ENCODE measurements at regions not wholly inside any gene's neighbourhood (a gene's known extent, or its start where the extent isn't known, plus 50 kb on each side); places are given as distances from the start of the nearest gene placed in this dataset.

GRCh38 chr10:64038107-64038506 lies 516.9 kb downstream of the REEP3 start:
- Mint-ChIP-seq H3K27ac (no peak overlapping the region), H3K36me3 (no peaks in the 10 kb centered on the region), H3K4me1 (peaks cover 15% of the 10 kb centered on the region), H3K4me3 (no peak overlapping the region), H3K9me3 (no peaks in the 10 kb centered on the region), H3K27me3 (ENCODE audit: low read depth) (peaks cover 6% of the 10 kb centered on the region)
- DNase-seq (ENCODE audit: low spot score in 2 of 2, unreplicated experiment in 2 of 2): no peak
- TF ChIP-seq CTCF (IDR thresholded peaks at IDR 0.05; ENCODE audit: unreplicated experiment): no peak

- TF ChIP-seq CTCF (IDR thresholded peaks at IDR 0.05; ENCODE audit: unreplicated experiment): no peak
- H3K9me3 Mint-ChIP-seq: no peaks in the 10 kb centered on the region
- no peak overlapping the region for H3K4me3 Mint-ChIP-seq
- H3K36me3 Mint-ChIP-seq: no peaks in the 10 kb centered on the region
- H3K27ac Mint-ChIP-seq: no peak overlapping the region
- DNase-seq (ENCODE audit: low spot score in 2 of 2, unreplicated experiment in 2 of 2): no peak
- peaks cover 6% of the 10 kb centered on the region for H3K27me3 Mint-ChIP-seq (ENCODE audit: low read depth)
- peaks cover 11% of the 10 kb centered on the region for H3K4me1 Mint-ChIP-seq
Observed at GRCh38 chr10:64039198-64039597, 518.0 kb downstream of the REEP3 start.

- H3K4me1 Mint-ChIP-seq: peaks cover 11% of the 10 kb centered on the region
- H3K27ac Mint-ChIP-seq: no peak overlapping the region
- TF ChIP-seq CTCF (IDR thresholded peaks at IDR 0.05; ENCODE audit: unreplicated experiment): no peak
Observed at GRCh38 chr10:64040781-64041180, 519.6 kb downstream of the REEP3 start.

GRCh38 chr10:64041185-64041988 lies 520.2 kb downstream of the REEP3 start:
- Mint-ChIP-seq H3K4me3 (peak overlapping the region; percentile 11), H3K9me3 (no peaks in the 10 kb centered on the region), H3K4me1 (peaks cover 11% of the 10 kb centered on the region), H3K27ac (no peak overlapping the region), H3K27me3 (ENCODE audit: low read depth) (peaks cover 5% of the 10 kb centered on the region), H3K36me3 (no peaks in the 10 kb centered on the region)
- DNase-seq (ENCODE audit: low spot score in 2 of 2, unreplicated experiment in 2 of 2): peak; percentile 36 to 77
- TF ChIP-seq CTCF (IDR thresholded peaks at IDR 0.05; ENCODE audit: unreplicated experiment): peak; percentile 86

More at GRCh38 chr10:64040781-64041180, 519.6 kb downstream of the REEP3 start:
- DNase-seq (ENCODE audit: low spot score in 2 of 2, unreplicated experiment in 2 of 2): no peak
- no peaks in the 10 kb centered on the region for H3K9me3 Mint-ChIP-seq
- peaks cover 6% of the 10 kb centered on the region for H3K27me3 Mint-ChIP-seq (ENCODE audit: low read depth)
- no peak overlapping the region for H3K4me3 Mint-ChIP-seq
- H3K36me3 Mint-ChIP-seq: no peaks in the 10 kb centered on the region

- H3K4me1 Mint-ChIP-seq: peaks cover 5% of the 10 kb centered on the region
- DNase-seq (ENCODE audit: low spot score in 2 of 2, unreplicated experiment in 2 of 2): no peak
- no peaks in the 10 kb centered on the region for H3K9me3 Mint-ChIP-seq
- H3K36me3 Mint-ChIP-seq: no peaks in the 10 kb centered on the region
- H3K27ac Mint-ChIP-seq: no peak overlapping the region
- no peak overlapping the region for H3K4me3 Mint-ChIP-seq
- H3K27me3 Mint-ChIP-seq (ENCODE audit: low read depth): peaks cover 3% of the 10 kb centered on the region
- TF ChIP-seq CTCF (IDR thresholded peaks at IDR 0.05; ENCODE audit: unreplicated experiment): no peak
Observed at GRCh38 chr10:64041989-64042490, 520.8 kb downstream of the REEP3 start.

Measured in mesothelial cell of epicardium (in vitro differentiated cells).